ENCODE measurements at regions not wholly inside any gene's neighbourhood (a gene's known extent, or its start where the extent isn't known, plus 50 kb on each side); places are given as distances from the start of the nearest gene placed in this dataset.

GRCh38 chr3:67739851-67740250, 85.4 kb upstream of the SUCLG2 start:
- TF ChIP-seq CTCF (IDR thresholded peaks at IDR 0.05) (no peak), POLR2A (IDR thresholded peaks at IDR 0.05) (no peak)

Measured in sigmoid colon (tissue), 3 donors.